CMK (cell line): ENCODE measurements at regions not wholly inside any gene's neighbourhood (a gene's known extent, or its start where the extent isn't known, plus 50 kb on each side); places are given as distances from the start of the nearest gene placed in this dataset.
"Not testable (repeated sequence)": the region's sequence is repeated elsewhere in the genome, so short reads cannot be mapped to it uniquely, and the experiment has no call there.

ENCODE experiments used
- DNase-seq: peaks from one replicate; pipeline ENCODE4 v3.0.0-alpha.2; 2010; ENCODE audit warnings: low read depth

DNA sequence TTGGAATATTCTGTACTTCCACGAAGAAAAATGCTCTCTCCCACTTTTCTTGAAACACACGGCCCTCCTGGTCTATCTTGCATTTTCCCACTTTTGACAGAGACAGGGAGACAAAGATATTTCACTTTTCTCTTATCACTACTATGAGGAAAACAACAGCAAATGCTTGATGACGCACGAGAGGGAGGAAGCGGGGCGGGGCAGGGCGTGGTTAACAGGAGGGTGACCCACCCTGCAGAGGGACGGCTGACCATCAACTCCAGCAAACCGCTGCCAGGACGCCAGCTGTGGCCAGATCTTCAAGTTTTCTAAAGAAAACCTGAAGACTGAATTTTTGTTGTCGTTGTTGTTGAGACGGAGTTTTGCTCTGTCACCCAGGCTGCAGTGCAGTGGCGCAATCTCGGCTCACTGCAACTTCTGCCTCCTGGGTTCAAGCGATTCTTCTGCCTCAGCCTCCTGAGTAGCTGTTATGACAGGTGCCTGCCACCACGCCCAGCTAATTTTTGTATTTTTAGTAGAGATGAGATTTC is 63.8 kb downstream of the NSUN5 start:
- DNase-seq, result not testable (repeated sequence)

DNA sequence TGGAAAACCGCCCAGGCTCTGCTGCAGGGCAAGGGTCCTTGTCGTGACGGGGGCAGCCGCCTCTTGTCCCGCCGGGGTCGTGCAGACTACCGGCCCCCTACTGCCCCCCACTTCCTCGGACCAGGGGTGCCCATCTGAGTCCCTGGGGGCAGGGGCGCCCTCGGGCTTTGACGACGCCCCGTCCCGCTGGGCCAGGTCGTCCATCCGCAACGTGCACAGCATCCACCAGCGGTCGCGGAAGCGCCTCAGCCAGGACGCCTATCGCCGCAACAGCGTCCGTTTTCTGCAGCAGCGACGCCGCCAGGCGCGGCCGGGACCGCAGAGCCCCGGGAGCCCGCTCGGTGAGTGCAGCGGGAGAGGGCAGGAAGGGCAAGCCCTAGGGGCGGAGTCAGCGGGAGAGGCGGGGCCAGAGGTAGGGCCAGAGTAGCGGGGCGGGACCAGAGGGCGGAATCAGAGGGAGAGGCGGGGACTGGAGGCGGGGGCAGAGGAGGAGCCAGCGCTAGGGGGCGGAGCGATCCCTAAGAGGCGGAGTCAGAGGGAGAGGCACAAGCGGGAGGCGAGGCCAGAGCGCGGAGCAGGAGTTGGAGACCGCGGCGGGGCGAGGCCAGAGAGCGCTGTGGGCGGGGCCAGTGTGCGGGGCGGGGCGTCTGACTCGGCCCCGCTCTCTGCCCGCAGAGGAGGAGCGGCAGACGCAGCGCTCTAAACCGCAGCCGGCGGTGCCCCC is 73.5 kb downstream of the NSUN5 start:
- DNase-seq, result not testable (repeated sequence)

DNA sequence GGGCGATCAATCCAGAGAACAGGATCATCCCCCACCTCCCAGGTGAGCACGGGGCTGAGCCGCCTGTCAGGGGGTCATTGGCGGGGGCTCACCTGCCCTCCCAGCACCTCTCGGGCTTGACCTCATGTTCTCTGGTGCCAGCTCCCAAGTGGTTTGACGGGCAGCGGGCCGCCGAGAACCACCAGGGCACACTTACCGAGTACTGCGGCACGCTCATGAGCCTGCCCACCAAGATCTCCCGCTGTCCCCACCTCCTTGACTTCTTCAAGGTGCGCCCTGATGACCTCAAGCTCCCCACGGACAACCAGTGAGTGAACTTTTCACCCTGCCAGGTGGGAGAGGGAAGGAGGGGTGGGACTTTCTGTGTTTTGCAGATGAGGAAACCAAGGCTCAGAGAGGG is 82.9 kb downstream of the NSUN5 start:
- not testable (repeated sequence) for DNase-seq

DNA sequence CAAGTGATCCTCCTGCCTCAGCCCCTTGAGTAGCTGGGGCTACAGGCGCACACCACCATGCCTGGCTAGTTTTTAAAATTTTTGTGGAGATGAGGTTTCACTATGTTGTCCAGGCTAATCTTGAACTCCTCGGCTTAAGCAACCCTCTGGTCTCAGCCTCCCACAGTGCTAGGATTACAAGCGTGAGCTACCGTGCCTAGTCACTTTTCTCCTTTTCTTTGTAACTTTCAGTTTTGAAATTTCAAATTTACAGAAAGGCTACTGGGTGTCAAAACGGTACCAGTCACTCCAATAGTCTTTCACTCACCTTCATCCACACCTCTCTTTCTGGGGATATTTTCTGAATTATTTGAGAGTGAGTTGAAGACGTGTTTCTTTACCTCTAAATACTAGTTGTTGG is 86.9 kb downstream of the NSUN5 start:
- DNase-seq, result not testable (repeated sequence)

DNA sequence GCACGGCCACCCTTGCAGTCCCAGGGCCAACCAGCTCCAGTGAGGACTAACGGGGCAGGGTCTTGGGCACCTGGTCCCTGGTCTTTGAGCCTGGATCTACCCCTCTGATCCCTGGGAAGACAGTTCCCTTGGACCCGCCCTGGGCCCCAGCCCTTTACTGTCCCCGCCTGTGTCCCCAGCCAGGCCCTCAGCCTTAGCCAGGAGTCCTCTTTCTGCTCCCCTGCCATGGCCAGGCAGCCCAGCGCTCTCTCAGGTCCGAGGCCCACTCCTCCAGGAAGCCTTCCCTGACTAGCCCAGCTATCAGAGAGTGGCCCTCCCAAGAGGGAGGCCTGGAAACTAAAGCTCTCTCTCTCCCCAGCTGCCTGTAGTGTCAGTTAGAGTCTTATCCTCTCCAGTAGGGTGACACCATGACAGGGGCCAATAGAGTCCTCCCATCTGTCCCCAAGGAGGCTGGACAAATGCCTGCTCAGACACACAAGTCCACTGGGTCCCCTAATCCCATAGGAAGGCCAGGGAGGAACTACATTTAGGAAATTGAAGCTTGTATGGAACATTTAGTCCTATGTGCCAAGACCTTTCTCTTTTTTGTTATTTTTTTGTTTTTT is 87.8 kb downstream of the NSUN5 start:
- DNase-seq, result not testable (repeated sequence)

DNA sequence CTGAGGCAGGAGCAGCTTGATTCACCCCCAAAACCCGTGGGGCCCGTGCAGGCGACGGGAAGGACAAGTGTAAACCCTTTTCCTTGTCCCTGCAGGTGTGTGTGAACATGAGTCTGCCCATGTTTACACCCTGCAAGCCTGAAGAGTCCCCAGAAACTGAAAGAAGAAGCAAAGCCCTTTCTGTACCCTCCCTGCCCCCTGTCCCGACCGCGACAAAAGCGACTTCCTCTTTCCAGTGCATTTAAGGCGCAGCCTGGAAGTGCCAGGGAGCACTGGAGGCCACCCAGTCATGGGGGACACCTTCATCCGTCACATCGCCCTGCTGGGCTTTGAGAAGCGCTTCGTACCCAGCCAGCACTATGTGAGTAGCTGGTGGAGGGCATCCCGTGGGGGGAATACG is 88.3 kb downstream of the NSUN5 start:
- DNase-seq, result not testable (repeated sequence)

DNA sequence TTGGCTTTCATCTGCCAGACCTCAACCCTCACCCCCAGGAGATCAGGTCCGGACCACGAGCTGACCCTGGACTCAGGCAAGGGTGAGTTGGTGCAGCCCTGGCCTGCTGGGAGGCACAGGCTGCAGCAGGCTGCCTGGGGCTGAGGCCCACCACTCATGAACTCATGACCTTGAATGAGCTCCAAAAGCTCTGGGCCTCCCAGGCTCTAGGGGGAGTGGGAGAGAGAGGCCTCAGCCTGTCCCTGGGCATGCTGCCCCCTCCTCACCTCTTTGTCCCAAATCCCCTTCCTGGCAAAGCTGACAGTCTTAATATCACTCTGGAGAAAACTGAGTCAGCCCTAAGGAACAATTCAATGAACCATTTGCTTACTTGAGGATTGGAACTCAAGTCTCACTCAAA is 89.8 kb downstream of the NSUN5 start:
- not testable (repeated sequence) for DNase-seq

DNA sequence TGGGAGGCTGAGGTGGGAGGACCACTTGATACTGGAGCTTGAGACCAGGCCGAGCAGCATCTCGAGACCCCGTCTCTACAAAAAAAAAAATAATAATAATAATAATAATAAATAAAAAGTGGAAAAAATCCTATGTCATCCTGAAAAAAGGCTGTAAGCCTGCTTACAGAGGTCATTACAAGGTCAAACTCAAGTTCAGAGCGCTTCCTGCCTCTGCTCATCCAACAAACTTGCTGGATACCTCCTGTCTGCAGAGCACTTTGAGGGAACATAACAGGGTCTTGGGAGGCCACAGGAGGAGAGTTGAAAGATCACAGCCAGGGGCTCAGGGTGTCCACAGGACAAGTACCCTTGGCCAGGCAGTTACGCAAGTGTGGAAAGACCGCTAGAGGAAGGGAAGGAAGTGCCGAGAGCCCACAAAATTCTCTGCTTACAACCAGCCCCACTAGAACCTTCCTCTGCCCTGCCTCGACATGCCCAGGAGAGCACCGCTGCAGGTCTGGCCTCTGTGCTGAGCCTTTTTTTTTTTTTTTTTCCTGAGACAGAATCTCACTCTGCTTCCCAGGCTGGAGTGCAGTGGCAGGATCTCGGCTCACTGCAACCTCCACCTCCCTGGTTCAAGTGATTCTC is 92.5 kb downstream of the NSUN5 start:
- not testable (repeated sequence) for DNase-seq

DNA sequence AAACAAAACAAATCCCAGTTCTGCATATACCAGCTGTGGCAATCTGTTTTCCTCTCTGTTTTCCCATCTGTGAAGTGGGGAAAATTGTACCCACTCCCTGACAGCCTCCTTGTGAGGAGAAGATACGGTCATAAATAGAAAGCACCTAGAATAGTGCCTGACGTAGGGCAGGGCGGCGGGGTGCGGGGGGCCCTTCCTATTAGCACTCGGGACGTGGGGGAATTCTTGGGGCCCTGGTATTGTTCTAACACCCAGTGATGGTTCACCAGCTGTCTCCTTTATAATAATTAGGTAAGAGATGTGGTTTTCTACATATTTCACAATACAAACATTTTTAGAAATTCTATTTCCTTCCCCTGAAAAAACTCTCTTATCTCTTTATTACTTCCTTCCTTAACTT is 93.4 kb downstream of the NSUN5 start:
- DNase-seq, result not testable (repeated sequence)

DNA sequence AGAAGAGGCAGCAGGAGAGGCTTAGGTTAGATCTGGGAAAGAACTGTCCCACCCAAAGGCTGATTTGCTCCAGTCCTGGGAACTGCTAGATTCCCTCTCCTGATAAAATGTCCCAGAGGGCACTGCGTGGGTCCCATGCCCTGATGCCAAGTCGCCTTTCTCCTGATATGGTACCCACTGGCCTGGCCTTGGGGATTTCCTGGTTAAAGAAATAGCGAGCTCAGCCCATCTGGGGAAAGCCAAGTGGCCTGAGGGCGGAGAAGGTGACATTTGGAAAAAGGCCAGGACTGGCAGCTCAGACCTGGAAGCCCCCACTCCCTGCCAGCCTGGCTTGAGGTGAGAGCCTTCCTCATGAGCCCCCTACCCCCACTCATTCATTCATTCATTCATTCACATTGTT is 94.2 kb downstream of the NSUN5 start:
- DNase-seq, result not testable (repeated sequence)

DNA sequence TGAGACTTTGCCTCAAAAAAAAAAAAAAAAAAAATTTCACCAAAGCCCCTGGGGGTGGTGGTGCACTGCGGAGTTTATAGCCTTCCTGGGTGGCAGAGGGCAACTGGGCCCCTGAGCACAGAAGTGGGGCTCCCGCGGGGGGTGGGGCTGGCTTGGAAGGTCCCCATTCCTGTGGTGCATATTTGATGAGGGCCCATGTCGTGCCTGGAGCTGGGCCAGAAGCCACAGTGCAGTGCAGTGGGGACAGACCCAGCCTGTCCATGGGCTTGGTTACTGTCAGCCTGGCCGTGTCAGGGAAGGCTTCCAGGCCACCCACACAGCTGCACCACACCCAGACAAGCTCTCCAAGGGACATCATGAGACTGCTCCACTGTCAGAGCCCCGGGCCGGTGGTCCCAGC is 95.5 kb downstream of the NSUN5 start:
- DNase-seq, result not testable (repeated sequence)

DNA sequence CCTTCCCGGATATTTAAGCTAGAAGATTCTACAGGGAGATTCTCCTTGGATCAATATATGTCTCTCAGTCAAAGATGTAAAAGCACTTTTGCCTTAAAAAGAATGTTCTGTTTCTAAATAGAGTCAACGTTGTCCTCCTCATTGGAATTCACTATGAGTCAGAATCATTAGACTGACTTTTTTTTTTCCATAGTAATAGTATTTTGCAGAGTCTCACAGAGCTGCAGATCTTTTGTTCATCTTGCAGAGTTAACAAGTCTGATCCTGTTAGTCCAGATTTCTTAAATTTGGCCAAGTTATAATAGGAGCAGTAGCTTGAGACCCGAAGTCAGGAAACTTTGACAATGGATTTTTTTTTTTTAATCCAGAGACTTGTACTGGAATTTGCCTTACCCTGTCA is 103.0 kb downstream of the NSUN5 start:
- not testable (repeated sequence) for DNase-seq

DNA sequence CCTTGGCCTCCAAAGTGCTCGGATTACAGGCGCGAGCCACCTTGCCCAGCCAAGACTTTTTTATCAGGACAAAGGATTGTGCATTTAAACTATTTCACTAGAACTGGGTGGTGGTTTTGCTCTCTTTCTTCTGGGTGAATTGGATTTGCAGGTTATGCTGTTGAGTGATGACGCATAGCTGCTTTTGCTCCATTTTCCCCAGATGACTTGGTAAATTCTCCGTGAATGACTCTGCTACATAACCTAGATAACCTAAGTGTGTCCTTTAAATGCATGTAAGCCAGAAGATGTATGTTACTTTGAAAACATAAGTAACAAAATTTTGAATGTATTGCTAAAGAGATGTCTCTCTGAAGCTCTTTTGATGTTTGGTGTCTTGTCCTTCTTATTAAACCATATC is 103.7 kb downstream of the NSUN5 start:
- not testable (repeated sequence) for DNase-seq

DNA sequence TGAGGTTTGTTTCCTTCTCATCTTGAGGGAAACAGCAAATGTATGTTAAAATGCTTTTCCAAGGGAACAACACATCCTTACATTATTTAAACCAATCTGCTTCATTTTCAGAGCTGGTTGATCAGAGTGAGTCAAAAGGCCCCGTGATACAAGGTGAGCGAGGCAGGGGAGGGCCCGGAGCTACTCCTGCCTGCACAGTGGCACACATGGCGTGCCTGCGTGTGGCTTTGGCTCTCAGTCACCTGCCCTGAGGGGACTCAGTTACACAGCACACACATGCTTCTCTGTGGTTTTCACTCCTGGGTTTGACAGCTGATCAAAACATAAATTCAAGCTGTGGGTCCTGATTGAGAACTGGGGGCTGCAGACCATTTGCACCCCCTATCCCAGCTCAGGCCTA is 105.3 kb downstream of the NSUN5 start:
- not testable (repeated sequence) for DNase-seq

DNA sequence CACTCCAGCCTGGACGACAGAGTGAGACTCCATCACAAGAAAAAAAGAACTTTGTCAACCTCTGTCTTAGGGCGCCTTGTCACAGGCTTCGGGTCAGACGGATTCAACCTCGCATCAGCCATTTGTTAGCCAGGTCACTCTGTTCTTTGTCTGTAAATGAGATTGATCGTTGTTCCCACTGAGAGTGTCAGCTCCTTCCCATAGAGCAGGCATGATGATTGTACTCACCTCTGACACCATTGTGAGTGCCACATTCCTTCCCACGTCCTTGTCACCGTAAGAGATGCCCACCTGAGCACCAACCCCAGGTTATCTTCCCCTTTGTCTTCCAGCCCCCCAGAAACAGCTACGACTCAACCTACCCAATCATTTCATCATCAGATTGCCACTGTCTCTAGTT is 107.4 kb downstream of the NSUN5 start:
- not testable (repeated sequence) for DNase-seq

DNA sequence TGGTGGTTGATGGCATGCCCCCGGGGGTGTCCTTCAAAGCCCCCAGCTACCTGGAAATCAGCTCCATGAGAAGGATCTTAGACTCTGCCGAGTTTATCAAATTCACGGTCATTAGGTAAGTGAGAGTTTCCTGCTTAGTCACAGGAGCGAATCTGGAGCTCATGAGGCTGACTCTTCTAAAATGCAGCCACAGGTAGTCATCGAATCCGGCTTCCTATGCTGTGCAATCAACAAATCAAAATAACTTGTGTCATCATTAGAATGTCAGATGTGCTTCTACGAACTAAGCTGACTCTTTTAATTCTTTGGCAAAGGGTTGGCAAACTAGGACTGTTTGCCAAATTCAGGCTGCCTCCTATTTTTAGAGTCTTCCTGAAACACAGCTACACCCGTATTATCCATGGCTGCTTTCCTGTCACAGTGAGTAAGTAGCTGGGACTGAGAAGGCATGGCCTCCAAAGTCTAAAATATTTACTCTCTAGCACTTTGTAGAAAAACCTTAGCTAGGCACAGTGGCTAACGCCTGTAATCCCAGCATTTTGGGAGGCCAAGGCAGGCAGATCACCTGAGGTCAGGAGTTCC is 108.0 kb downstream of the NSUN5 start:
- DNase-seq, result not testable (repeated sequence)

DNA sequence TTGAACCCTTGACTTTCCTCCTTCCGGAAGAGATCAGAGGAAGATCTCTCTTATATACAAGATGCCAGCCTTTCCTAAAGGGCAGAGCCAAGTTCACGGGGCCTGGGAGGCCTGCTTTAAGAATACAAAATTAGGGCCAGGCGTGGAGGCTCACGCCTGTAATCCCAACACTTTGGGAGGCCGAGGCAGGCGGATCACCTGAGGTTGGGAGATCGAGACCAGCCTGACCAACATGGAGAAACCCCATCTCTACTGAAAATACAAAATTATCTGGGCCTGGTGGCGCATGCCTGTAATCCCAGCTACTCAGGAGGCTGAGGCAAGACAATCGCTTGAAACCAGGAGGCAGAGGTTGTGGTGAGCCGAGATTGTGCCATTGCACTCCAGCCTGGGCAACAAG is 108.2 kb upstream of the SPDYE9 start:
- not testable (repeated sequence) for DNase-seq

DNA sequence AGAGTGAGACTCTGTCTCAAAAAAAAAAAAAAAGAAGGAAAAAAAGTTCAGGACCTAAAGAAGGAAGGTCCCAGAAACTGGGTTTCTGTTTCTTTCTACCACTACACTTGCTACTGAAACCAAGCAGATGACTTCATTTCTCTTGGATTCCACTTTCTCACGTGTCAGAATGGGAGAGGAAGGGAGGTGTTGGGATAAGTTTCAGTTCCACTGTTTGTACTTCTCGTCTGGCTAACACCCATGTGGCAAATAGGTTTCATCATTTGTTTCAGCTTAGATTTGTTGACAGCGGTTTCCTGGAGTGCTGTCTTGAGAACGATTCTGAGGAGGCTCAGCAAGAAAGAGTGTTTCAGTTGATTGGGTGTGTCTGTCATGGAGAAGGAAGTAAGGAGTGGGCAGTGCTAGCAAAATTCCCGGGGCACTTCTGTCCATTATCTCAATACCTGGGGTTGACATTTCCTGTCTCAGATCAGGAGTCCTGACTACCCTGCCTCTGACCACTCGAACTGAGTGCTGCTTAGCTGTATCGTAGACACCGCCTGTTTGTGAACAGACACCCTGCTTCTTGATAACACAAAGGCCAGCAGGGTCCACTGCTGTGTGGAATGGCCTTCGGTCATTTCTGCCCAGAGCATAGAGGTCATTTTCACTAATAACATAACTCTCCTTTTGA is 104.8 kb upstream of the SPDYE9 start:
- DNase-seq, result not testable (repeated sequence)

DNA sequence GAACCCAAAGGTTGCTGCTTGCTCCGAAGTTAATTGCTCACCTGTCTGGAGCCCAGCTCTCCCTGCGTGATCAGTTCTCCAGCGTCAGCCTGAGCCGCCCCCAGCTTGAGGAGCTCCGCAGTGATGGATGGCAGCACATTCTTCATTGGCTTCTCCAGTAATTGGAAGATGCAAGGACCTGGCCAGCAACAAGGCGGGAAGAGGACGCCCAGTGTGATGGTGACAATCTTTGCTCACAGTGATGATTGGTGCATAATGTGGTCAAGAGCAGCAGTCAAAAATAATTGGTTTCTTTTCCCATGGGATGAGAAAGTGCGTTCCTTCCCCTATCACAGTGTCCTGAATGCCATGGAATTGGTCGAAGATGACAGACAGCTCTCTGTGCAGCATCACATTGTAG is 102.4 kb upstream of the SPDYE9 start:
- DNase-seq, result not testable (repeated sequence)

DNA sequence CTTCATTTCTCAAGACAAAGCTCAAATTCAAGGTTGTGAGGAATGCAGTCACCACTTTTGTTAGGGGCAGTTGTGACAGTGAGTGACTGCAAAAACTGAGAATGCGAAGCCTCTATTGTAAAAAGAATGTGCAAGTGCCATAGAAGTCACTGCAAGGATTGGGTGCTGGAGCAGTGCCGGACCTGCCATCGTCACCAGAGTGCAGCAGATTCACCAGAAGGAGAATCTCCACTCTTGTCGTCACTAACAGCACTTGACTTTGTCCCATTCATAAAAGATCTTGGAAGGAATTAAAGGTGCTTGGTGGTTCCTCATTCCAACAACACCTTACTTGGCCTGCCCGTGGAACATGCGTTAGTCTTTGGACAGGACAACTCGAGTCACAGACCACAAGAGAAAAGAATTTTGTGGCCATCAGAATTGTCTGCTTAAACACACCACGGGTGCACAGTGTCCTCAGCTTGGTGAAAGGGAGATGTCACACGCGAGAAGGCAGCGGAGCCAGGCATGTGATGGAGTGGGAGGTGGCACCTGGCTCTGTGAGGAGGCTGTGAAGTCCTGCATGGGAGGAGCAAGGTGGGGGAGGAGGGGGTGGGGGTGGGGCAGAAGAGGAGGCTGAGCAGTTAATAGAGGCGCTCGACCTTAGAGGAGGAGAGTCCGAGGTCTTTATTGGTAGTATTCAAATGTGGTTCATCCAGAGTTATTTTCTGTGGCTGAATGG is 100.9 kb upstream of the SPDYE9 start:
- DNase-seq, result not testable (repeated sequence)

DNA sequence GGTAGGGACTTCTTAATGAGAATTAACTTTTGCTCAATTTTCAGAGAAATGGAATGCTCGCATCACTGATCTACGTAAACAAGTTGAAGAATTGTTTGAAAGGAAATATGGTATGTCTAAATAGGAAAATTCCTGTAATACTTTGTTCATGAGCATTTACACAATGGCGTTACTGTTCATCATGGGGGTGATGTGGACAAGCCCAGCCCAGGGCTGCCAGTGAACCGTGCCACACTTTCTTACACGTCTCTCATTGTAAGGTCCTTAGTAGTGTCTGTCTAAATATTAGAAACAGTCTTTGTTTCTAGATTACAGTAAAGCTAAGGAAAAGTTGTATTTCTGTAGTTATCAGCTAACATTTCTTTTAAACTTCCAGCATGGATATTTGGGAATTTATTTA is 91.0 kb upstream of the SPDYE9 start:
- not testable (repeated sequence) for DNase-seq
